ENCODE measurements at regions not wholly inside any gene's neighbourhood (a gene's known extent, or its start where the extent isn't known, plus 50 kb on each side); places are given as distances from the start of the nearest gene placed in this dataset.

DNA sequence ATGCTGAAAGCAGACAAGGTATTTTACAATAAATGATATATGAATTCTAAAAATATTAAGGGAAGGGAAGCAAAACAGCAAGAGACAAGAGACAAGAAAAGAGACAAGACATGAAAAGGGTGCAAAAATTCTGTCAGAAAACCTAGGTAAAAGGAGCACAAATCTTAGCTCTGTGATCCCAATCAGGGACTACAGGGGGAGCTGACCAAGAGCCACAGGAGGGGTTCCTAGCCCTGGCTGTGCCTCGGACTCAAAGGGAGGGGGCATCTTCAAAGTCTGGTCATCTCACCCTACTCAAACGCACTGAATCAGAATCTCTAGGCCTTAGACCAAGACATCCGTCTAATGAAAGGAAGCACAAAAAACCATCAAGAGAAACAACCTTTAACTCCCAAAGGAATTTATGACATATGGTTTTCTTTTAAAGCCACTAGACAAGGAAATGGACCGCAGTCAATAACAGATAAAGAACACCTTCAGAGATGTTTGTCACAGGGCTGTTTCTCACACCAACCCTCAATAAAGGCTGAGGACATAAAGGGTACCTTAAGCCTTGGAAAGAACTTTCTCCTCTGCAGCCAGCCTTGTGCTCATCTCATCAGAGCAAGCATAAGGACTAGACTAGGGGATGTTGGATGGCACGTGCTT lies 130.4 kb upstream of the CDYL start:
- H3K27ac ChIP-seq = no peak overlapping the region
- H3K4me3 ChIP-seq = no peak overlapping the region
- no peak for ATAC-seq
- no peaks in the 10 kb centered on the region for H3K36me3 ChIP-seq
- H3K27me3 ChIP-seq = no peaks in the 10 kb centered on the region
- 73 to 74% methylated on average over 5 of the region's 5 CpGs for WGBS, 2 donors (ENCODE audit: low coverage in 1 of 2)
- H3K9me3 ChIP-seq = no peaks in the 10 kb centered on the region
- TF ChIP-seq POLR2AphosphoS5 (IDR thresholded peaks at IDR 0.05) = no peak
- TF ChIP-seq, protein P1, sequence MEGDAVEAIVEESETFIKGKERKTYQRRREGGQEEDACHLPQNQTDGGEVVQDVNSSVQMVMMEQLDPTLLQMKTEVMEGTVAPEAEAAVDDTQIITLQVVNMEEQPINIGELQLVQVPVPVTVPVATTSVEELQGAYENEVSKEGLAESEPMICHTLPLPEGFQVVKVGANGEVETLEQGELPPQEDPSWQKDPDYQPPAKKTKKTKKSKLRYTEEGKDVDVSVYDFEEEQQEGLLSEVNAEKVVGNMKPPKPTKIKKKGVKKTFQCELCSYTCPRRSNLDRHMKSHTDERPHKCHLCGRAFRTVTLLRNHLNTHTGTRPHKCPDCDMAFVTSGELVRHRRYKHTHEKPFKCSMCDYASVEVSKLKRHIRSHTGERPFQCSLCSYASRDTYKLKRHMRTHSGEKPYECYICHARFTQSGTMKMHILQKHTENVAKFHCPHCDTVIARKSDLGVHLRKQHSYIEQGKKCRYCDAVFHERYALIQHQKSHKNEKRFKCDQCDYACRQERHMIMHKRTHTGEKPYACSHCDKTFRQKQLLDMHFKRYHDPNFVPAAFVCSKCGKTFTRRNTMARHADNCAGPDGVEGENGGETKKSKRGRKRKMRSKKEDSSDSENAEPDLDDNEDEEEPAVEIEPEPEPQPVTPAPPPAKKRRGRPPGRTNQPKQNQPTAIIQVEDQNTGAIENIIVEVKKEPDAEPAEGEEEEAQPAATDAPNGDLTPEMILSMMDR (IDR thresholded peaks at IDR 0.05) = no peak
- TF ChIP-seq POLR2A (IDR thresholded peaks at IDR 0.05) = no peak
- TF ChIP-seq EP300 (IDR thresholded peaks at IDR 0.05) = no peak
- peaks cover 0 to 14% (median 0%) of the 10 kb centered on the region in 3 donors for H3K4me1 ChIP-seq

DNA sequence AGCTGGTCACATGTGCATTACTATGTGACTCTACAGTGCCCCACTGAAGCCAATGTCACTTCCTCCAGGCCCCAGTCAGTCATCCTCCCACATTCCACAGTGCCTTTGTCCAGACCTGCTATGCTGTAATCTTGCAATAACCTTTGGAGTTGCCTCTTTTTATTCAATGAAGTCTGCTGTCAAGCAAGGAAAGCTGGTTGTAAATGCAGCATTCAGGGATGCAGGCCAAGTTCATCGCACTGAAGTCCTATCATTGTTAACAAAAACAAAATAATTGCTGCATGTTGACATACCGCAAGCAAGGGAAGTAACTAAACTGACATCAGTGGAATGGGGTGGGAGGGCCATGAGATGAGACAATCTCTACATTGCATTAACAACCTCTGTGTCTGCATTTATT lies 131.2 kb upstream of the CDYL start:
- Histone ChIP-seq H3K4me1 (peaks cover 0 to 14% (median 0%) of the 10 kb centered on the region in 3 donors), H3K27ac (no peak overlapping the region), H3K36me3 (no peaks in the 10 kb centered on the region), H3K27me3 (no peaks in the 10 kb centered on the region), H3K4me3 (no peak overlapping the region), H3K9me3 (no peaks in the 10 kb centered on the region)
- 71 to 87% methylated on average over 2 of the region's 2 CpGs for WGBS, 2 donors (ENCODE audit: low coverage in 1 of 2)
- ATAC-seq = no peak
- TF ChIP-seq, protein P1 (IDR thresholded peaks at IDR 0.05) = no peak

DNA sequence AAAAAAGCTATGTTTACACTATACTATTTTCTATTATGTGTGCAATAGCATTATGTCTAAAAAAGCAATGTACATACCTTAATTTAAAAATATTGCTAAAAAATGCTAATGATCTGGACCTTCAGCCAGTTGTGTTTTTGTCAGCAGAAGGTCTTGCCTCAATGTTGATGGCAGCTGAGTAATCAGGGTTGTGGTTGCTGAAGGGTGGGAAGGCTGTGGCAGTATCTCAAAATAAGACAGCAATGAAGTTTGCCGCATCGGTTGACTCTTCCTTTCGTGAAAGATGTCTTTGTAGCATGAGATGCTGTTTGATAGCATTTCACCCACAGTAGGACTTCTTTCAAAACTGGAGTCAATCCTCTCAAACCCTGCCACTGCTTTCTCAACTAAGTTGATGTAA lies 134.7 kb upstream of the CDYL start:
- ATAC-seq = no peak
- WGBS, 2 donors (ENCODE audit: low coverage in 1 of 2) = 94 to 95% methylated on average over 3 of the region's 3 CpGs
- H3K9me3 ChIP-seq = no peaks in the 10 kb centered on the region
- no peak for TF ChIP-seq POLR2A (IDR thresholded peaks at IDR 0.05)
- no peak for TF ChIP-seq EP300 (IDR thresholded peaks at IDR 0.05)
- TF ChIP-seq POLR2AphosphoS5 (IDR thresholded peaks at IDR 0.05) = no peak
- TF ChIP-seq, protein P1 (IDR thresholded peaks at IDR 0.05) = no peak
- no peaks in the 10 kb centered on the region for H3K27me3 ChIP-seq
- H3K36me3 ChIP-seq = no peaks in the 10 kb centered on the region
- no peaks in the 10 kb centered on the region for H3K4me1 ChIP-seq
- no peak overlapping the region for H3K27ac ChIP-seq
- H3K4me3 ChIP-seq = no peak overlapping the region

DNA sequence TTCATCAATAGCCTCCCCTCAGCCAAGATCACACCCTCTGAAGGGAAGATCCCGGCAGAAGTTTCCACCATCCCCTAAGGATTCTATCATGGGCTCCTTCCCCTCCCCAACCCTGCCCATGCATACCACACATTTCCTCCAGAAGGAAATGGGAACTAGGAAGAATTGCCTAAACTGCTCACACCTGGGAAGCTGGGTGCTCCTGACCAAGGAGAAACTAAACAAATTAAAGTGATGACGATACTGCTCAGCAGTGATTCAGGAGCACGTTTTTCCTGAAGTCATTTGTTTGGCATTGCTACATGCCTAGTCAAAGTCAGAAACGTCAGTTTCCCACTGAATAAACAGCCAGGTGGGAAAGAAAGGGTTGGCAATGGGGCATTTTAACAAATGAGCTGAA lies 136.1 kb upstream of the CDYL start:
- Histone ChIP-seq H3K27ac (no peak overlapping the region), H3K4me1 (no peaks in the 10 kb centered on the region), H3K36me3 (no peaks in the 10 kb centered on the region), H3K4me3 (no peak overlapping the region), H3K9me3 (no peaks in the 10 kb centered on the region), H3K27me3 (no peaks in the 10 kb centered on the region)
- TF ChIP-seq, protein P1 (IDR thresholded peaks at IDR 0.05) = no peak
- TF ChIP-seq POLR2AphosphoS5 (IDR thresholded peaks at IDR 0.05) (no peak), EP300 (IDR thresholded peaks at IDR 0.05) (no peak), POLR2A (IDR thresholded peaks at IDR 0.05) (no peak)
- 33 to 37% methylated on average over 3 to 4 of the region's 4 CpGs for WGBS, 2 donors (ENCODE audit: low coverage in 1 of 2)
- ATAC-seq = no peak

DNA sequence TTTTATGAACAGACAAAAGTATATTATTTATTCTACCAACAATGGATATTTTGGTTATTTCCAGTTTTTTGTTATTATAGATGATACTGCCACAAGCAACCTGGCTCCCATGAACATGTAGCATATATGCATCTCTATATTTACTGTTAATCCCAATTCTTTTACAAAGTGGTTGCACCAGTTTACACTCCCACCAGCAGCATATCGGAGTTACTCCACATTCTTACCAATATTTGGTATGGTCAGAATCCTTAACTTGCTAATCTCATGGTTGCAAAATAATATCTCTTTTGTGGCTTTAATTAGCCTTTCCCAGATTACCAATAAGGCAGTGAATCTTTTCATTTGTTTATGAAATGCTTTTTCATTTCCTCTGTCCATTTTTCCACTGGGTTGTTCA lies 137.6 kb upstream of the CDYL start:
- H3K4me3 ChIP-seq = no peak overlapping the region
- ATAC-seq = no peak
- H3K4me1 ChIP-seq = no peaks in the 10 kb centered on the region
- 92 to 100% methylated on average over 1 of the region's 1 CpG for WGBS, 2 donors (ENCODE audit: low coverage in 1 of 2)
- H3K27ac ChIP-seq = no peak overlapping the region
- TF ChIP-seq POLR2A (IDR thresholded peaks at IDR 0.05) = no peak
- TF ChIP-seq, protein P1 (IDR thresholded peaks at IDR 0.05) = no peak
- TF ChIP-seq POLR2AphosphoS5 (IDR thresholded peaks at IDR 0.05) = no peak
- no peak for TF ChIP-seq EP300 (IDR thresholded peaks at IDR 0.05)
- no peaks in the 10 kb centered on the region for H3K27me3 ChIP-seq
- no peaks in the 10 kb centered on the region for H3K9me3 ChIP-seq
- no peaks in the 10 kb centered on the region for H3K36me3 ChIP-seq

Data from gastroesophageal sphincter (tissue), 4 donors.